NCI-H345 treated with DMSO at 0.1 percent for 48 hours (cell line): ENCODE measurements at regions not wholly inside any gene's neighbourhood (a gene's known extent, or its start where the extent isn't known, plus 50 kb on each side); places are given as distances from the start of the nearest gene placed in this dataset.

ENCODE experiments used
- DNase-seq: peaks from one replicate; lab custom pipeline; 2025; ENCODE audit not compliant: unreplicated experiment; lab: John Stamatoyannopoulos, UW

DNA sequence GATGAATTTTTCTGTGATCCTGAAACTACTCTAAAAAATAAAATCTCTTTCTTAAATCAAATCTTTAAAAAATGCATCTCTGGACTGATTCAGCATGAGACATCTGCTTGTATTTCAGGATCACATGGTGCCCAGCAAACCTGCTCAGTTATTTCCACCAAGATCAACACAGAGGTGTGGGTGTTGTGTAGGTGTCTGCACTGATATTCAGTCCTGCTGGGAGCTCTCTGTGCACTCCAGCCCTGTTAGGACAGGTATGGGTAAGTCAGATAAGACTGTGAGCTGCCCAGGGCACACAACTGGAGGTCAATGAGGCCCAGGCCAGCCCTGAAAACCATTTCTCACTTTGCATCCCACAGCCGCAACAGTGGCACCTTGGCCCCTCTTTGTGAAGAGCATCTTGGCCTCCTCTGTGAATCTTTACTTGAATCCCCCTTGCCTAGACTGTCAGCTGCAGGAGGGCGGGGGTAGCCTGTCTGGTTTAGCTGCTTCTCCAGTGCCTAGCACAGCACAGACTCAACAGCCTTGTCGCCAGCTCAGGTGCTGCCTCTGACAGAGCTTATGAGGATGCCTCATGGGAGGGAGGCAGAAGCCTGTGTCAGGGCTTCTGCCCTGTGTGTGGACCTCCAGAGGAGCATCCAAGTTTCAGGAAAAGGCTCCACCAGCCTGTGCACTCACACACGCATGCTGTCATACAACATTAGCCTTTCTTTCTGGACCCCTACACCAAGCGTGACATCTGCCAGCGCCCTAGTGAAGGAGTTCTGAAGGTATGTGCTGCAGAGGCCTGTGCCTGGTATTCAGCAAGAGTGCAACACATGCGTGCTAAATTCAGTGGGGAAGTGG lies 187.6 kb upstream of the CST7 start:
- DNase-seq, result no peak

DNA sequence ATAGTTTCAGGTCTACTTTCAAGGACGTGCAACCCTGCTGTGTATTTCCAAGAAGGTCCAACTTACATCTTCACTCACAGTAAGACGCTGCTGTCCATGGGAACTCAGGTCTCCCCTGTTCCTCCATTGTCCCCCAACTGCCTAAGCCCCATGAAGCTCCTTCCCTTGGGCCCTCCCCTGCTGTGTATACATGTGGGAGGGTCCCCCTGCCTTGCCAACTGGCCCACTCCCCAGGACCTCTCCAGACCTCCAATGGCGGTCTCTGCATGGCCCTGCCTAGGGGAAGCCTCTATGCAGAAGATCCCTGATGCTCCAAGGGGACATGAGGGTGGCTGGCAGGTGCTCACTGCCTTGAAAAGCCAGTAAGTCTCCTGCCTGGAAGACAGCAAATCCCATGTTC lies 186.7 kb upstream of the CST7 start:
- DNase-seq, result no peak

DNA sequence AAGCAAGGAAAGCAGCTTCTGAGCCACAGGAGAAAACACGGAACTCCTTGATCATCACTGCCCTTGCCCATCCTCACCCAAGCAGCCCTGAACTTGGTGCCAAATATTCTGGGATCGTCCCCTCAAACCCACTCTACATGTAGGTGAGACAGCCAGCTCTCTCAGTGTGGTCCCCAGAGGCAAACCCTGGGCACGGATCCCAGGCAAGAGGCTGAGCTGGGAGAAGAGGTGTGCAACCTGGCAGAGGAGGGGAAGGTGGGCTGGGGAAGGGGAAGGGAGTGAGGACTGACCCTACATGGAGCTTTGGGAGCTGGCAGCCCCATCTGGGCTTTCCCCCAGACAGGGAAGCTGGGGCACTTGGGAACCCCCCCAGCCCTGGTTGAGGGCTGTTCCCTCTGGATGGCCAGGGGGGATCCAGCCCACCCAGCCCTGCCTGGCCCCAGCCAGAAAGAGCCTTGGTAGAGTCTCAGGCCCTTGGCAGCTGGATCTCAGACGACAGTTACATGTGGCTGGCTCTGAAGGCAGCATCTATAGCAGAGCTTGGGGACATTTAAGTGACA lies 186.2 kb upstream of the CST7 start:
- no peak for DNase-seq

DNA sequence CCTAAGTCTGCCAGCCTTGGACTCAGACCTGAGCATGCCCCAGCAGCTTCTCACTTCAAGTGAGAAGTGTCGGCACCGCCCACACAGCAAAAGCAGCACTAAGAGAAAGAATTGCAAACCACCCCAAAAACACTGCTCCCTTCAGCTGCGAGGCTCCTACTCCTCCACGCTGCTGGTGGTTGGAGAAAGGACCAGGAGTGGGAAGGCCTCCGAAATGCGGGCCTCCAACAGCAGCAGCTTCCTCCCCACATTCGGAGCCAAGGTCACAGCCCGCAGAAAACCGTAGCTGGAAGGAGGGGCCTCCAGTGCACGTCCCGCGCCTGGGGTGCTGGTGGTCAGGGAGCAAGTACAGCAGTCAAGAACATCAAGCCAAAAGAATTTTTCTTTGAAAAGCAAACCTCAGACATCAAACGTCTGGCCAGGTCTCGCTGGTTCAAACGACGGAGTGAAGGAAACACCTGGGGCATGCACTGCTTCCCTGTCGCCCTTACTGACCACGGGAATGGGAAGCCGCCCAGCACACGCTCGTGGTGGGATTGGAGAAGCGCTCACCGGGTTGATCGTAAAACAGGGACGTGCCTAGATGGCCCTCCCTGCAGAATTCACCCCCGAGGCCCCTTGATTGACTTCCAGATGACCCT lies 185.6 kb upstream of the CST7 start:
- DNase-seq, result no peak

DNA sequence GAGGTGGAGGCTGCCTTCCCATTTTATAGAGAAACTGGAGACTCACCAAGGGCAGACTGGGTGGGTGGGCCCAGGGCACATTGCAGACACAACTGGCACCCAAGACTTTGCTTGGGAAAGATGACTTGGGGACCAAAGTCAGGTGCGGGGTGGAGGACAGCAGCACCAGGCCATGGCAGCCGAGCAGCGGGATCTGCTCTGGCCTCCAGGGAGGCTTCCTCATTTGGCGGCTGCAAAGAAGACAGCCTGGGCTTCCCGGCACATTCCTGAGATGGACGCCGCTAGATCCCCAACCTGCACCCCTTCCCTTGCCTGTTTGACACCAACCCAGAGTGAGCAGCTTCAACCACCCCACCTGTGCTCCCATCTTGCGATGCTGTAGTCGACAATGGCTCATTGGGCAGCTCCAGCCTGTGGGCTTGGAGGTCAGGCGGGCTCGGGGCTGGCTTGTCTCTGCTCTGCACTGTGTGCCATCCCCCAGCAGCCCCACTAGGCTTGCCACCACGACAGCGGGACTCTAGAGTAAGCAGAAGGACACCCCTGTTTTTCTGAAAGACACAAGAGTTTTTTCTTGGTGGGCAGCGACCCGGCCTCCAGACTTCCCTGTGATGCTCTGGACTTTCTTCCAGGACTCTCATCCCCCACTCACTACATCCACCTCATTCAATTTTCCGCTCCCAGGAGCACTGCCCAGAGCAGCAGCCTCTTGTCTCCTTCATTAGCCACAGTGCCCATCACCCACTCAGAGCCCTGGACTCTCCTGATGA lies 184.9 kb upstream of the CST7 start:
- DNase-seq, result no peak

DNA sequence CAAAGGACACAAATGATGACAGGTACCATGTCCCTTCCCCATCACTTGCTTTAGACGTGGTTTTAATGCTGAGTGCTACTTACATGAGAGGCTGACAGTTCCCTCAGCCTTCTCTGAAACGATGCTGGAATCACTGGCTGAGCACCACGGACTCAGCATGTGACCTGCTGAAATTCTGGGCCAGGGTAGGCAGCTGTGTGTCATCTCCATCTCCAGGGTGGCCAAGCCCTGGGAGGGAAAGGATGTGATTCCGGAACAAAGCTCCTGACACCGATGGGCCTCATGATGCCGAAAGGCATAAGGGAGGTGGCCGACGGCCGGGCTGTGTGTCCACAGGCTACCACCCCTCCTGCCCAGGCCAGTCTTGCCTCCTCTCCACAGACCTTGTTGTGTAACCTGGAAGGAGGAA lies 184.3 kb upstream of the CST7 start:
- no peak for DNase-seq

DNA sequence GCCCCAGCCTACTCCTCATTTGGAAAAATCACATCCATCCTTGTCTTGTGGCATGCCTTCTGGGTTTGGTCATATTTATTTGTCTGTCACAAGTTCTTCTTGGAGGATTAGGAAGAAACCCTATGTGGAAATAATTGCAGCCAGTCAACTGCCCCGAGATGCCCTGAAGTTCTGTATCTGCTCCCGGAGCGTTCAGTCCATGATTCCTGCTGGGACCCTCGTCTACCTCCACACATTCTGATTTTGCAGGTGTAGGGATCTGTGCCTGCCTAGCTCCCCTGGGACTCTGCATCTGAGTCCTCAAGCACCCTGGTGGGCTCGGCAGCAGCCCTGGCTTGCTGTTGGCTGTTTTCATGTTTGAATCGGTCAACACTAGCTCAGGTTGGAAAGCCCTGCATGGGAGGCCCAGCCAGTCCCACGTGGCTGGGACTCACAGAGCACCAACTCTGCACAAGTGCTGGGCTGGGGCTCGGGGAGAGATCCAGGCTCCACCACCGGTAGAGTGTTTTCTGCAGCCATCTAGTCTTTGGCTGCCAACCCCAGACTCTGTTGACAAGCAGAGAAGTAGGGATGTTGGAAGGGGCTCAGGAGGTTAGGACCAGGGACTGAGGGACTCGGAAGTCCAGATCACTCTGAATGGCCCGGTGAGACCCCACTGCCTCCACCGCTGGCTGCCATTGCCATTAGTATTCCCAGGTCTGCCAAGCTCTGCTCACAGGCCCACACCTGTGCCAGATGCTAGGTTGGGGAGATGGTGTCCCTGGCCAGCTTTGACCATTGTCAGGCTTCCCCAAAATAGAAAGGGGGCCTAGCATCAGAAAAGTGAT lies 183.5 kb upstream of the CST7 start:
- no peak for DNase-seq

DNA sequence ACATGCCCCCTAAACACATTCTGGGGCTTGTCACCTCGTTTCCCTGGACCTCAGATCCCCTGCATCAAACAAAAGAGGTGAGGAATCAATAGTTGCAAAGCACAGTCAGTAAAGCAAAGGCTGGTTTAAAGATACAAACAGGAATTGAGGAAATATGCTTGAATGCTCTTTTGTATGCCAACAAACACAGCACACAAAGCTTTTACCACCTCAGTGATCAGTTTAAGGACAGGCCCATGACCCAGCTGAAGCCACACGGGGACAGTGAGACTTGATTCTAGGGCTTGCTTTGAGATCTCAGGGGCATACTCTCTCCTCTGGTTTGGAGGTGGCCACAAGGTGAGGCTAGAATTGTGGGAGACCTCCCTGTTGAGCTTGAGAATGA lies 182.9 kb upstream of the CST7 start:
- no peak for DNase-seq

DNA sequence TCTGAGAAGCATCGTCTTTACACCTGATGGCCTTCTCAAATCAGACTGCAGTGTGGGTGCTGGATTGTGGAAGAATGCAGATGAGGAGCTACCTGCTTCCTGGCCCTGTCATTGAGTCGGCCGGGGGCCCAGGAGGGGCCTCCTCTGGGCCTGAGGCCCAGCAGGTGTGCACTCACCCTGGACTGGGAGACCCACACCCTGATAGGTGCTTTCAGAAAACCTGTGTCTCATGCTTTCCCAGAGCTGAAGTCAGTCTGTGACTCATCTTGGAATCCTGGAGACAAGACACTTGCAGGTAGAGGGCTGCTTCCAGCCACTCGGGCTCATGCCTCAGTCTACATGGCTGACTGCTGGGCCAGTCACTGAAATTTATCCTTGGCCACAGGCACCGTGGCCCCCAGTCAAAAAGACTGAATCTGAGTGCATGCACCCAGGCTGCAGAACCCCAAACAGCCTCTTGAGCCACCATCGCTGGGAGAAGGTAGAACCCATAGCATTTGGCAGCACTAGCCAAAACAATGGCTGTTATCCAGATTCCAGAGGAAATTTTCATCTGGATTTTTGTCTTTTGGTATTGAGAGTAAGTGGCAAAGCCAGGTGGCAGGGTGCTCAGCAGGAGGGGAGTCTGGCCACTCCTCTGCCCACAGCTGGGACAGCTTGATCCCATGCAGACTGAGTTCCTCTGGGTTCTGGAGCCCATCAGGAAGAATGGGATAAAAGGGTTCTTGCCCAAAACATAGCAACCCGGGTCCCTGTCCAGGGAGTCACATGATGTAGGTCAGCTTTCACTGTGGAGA lies 182.0 kb upstream of the CST7 start:
- DNase-seq, result no peak

DNA sequence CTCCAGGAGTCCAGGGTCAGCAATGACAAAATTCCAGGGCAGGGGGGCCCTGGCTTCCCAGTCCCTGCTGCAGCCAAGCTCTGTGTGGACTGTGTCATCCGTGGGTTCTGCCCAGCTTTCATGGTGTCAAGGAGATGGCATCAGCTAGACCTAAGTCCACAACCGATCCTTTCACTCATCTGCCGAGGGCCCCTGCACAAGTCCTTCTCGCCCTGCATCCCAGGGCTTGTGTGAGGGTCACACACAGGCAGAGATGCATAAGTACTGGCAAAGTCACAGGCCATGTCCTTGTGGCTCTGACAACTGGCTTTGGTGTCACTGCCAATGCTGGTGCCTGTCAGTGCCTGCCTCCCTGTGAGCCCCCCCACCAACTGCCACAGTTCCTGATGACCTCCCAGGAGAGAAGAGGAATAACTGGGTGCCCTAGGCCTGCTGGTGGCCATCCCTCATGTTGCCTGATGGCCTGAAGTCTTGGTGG lies 181.4 kb upstream of the CST7 start:
- no peak for DNase-seq

DNA sequence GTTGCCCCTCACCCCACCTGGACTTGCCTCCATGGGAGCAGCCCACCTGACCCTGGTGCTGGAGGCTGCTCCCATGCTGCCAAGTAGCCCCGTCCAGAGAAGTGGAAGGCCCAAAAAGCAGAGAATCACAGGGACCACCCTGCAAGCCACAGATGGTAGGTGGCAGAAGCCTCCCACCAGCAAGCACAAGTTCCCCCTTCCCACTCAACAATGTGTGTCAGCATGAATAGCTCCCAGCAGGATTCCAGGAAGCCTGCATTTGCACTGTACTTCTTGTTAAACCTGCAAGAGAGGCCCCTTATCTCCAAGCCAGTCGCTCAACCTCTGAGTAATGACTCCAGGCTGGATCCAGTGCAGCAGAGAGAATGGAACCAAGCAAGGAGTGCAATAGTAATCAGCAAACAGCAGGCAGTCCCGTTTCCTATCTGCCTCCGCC lies 180.8 kb upstream of the CST7 start:
- no peak for DNase-seq

DNA sequence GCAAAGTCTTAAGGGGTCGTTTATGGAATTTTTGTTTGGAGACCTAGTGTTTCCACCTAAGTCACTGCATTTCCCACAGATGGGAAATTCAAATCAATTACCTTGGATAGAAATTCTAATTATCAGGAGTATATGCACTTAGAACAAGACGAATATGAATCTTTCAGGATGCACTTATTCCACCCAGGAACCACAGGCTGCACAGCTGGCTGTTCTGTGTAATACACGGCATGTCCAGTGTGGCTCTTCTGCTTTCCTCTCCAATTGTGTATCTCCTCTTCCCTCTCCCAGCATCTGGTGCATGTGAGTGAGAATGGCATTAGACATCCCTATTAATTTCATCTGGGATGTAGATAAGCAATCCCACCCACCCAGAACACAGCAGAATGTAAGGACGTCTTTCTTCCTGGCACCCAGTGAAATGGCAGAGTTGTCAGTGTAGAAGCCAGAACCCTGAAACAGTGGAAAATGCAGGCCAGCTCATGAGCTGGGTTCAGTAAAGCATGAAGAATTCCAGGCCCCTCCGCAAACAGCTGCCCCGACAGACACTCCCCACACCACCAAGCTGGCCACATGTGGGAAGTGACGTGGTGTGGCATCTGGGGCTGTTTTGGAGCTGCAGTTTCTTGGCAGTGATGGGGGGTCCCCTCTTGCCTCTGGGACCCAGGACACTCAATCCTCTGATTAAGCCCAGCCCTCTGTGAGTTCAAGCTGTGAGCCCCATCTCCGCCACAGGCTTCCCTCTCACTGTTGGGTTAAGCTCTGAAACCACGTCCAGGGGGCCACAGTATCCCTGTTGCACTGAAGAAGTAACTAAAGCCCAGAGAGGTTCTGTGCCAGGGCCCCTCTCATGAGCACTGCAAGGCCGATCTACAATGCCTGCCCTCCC lies 180.1 kb upstream of the CST7 start:
- no peak for DNase-seq

DNA sequence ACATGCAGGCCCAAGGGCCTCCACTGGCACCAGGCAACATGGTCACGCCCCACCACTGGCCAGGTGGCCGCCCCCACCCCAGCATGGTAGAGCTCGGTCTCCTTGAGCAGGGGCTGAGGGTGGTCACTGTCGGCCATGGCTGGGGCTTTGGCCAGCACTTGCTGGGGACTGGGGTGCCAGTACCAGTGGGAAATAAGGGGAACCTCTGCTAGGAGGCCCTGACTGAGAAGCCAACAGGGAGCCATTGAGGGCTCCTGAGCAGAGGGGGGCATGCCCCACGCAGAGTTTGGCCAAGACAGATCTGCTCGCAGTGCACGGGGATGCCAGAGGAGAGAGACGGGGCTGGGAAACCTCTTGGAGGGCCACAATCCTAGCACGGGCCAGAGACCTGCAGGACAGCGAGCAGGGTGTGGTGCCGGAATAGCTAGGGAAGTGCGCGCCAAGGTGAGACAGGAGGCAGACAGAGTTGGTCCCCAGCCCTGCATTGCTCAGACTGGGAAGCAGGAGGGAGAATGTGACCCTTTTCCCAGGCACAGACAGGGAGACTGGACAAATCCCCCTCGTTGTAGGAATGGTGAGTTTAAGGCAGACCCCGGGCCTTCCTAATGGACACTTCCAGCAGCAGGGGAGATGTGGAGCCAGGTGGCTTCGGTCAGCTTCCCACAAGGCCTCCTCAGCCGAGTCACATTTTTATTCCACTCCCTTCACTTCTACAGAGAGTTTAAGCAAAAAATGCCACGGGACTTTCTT lies 179.0 kb upstream of the CST7 start:
- DNase-seq, result no peak

DNA sequence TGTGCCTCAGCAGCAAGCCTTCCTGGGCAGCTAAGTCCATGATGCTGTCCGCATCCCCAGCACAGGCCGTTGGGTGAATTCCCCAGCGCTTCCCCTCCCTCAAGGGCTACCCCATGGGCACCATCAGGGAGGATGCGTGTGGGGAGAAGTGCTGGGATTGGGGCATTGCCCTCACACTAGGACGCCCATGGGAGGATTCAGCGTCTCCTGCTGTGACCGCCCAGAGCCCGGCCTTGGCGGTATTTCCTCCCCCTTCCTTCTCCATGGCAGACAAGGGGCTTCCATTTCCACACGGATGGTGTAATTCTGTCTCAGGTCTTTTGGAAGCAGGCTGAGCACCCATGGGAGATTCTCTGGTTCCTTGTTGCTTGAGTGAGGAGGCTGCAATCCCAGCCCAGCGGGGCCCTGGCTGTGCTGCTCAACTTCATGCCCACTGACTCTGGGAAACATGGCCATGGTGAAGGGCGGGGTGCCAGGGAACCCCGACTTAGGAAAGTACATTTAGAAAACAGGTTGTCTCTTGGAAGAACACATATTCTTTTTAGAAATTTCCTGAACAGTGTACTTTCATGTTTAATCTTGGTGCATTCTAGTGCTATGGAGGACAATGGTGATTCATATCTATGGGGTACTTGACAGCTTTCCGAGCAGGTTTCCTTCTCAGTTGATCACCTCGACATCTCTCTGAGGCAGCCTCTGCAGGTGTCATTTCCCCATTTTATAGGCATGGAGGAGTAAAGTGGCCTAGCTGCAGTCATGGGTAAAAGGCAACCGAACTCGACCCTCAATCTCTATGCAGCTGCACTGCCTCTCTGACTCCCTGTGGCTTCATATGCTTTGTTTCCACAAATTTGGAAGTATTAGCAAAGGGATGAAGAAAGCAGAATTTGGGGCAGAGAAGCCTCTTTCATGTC lies 178.2 kb upstream of the CST7 start:
- DNase-seq, result no peak

DNA sequence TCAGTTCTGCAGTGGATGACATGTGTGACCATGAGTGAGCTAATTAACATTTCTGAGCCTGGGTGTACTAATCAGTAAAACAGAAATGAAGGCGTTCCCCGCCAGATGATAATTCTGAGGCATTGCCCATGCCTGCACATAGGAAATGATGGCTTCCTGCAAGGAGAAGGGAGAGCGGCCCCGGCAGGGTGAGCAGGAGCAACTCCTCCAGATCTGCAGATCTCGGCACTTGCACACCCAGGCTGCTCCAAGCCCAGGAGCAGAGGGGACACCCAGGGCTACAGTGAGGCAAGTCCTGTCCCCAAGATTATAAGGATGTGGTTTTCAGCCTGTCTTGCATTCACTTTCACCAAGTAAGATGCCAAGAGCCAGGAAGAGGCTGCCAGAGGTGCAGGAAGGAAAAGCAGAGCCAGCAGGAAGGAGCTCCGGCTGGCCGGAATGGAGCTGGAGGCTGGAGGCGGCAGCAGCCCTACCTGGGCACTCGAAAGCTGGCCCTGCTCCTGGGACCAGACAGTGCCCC lies 177.5 kb upstream of the CST7 start:
- DNase-seq, result no peak

DNA sequence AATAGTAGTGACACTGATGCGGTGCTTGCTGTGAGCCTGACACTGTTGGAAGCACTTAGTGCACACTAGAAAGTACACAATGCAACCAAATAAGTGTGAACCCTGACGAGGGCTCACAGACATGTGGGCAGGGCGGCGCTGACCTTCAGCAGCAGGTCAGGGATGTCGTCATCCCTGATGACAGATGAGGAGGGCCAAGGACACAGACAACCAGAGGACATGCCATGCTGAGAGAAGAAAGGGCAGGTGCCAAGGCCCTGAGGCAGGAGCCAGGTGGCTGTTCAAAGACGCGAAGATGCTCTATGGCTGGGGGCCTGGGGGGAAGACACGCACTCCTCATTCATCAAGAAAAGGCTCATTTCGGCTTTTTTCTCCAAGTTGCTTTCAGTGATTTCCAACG lies 176.4 kb upstream of the CST7 start:
- no peak for DNase-seq

DNA sequence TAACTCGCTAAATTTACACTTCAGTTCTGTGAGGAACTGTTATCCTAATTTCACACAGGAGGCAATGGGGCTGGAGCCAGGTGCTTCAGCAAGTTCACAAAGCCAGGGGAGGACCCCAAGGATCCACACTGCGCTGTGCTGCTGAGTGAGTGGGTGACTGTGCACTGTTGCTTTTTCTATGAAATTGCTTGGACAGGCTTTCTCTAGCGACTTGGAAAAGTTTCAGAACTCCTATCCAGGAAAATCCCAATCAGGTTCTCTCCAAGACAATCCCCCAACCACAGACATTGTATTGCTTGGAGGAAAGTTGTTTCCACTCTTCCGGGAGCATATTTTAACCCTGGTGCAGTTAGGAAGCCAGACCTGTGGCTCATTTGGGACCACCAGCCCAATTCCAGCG lies 175.9 kb upstream of the CST7 start:
- DNase-seq, result no peak
